ENCODE measurements at regions not wholly inside any gene's neighbourhood (a gene's known extent, or its start where the extent isn't known, plus 50 kb on each side); places are given as distances from the start of the nearest gene placed in this dataset.
A peak's percentile ranks its signal among the peaks of the same experiment; 100 is the strongest.

DNA sequence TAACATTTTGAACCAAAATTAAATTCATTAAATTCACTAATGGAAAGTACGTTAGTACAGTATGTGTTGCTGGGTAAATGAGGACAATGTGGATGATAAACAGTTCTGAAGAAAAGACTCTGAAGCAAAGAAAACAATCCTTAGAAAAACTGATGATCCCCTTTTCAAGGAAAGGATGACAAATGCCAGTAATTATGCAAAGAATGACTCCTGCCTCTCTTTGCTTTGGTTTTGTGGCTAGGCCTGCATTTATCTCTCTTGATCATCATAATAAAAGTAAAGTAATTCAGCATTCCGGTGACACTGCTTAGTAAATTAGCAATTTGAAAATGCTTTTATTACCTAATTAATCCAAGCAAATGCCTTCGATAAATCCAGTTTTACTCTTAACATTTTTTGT lies 652.2 kb upstream of the DIPK2B start:
- DNase-seq: peak; percentile 49

DNA sequence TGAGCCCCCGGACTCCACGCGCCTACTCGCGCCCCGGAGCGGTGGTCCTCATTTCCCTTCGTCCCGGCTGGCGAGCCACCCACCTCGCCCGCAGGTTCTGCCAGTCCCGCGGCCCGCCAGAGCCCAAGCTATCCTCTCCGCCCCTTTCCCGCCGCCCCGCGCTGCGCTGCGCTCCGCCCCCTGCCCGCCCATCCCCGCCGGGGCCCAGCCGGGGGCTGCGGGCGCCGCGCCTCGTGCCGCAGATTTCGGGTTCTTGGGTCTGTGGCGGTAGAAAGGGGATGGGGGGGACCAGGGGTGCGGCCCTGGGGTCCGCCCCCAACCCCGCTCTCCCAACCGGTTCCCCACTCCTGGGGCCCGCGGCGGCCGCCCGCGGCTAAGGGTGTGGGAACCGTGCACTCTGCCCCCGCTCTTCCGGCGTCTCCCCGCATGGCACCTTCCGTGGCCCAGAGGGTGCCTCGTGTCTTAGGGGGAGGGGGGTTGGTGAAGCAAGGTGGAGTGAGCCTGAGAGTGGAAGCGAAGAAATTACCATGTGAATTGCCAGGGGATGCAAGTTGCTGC lies 650.8 kb upstream of the DIPK2B start:
- no peak for DNase-seq

DNA sequence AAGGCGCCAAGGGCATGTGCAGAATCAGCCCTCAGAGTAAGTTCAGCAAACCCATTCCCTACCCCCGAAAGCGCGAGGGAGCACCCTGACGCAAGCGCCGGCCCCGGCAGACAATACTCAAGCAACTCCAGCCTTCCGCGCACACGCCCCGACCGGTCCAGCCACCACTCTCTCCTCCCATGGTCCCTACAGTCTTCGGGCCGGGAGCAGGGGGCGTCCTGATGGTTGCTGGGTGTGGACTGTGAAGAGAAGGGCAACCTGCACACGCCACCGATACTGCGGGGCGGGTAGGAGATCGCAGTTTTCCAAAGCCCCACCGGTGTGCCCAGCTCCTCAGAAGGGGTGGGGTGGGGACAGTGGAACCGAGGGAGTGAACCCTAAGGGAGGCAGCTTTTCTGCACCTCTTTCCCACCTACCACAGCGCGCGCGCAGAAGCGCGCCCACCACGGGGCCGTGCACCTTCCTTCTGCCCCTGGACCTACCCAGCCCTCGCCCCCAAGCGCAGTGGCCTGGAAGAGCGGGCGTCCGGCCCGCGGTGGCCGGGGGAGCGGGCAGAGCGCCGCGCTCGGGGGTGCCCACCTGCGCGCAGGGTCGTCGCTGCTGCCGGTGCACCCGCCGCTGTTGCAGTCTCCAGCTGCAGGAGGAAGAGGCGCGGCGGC lies 650.2 kb upstream of the DIPK2B start:
- peak; percentile 31 for DNase-seq

DNA sequence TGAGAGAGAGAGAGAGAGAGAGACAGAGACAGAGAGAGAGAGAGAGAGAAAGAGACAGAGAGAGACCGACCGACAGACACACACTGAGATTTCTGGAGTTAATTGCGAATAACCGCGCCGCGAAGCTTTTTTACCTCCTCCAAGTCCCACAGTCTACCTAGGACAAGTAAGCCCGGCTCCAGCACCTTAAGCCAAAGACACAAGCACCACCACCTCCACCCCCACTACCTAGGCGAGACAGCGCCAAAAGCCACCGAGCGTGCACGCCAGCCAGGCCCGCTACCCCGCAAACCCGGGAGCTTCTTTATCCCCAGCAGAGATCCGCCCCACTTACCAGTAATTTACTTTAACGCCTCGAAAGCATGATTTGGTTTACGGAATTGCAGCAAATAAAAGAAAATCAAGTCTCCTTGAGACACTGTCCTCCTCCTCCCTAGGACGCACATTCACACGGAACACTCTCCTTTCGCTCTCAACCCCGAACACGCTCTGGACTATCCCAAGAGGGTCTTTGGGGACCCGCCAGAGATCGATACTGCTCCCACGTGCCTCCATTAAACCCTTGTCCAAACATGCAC lies 649.6 kb upstream of the DIPK2B start:
- no peak for DNase-seq

DNA sequence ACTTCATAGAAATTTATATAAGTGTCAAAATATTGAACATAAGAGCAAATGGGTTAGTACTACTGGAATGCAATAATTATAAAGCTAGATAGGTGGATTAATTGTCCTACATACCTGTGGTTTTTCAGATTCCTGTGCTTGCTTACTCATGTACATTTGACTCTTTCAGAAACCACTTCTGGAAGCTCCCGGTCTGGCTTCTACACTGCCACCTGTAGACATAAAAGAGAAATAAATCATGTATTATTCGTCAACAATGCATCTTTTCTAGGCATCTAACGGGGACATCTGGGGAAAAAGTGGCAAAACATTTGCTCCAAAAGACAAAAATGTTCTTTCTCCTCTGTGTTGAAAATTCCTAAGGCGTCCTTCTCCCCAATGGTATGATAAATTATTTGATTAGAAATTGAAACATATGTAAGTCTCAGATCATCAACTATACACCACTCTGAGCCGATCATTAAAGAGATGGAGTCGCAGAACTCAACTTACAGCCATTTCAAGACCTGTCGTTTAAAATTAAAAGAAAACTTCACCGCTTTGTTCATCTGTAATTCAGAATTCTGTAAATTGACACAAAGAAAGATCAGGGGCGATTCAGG lies 648.7 kb upstream of the DIPK2B start:
- peak; percentile 90 for DNase-seq

DNA sequence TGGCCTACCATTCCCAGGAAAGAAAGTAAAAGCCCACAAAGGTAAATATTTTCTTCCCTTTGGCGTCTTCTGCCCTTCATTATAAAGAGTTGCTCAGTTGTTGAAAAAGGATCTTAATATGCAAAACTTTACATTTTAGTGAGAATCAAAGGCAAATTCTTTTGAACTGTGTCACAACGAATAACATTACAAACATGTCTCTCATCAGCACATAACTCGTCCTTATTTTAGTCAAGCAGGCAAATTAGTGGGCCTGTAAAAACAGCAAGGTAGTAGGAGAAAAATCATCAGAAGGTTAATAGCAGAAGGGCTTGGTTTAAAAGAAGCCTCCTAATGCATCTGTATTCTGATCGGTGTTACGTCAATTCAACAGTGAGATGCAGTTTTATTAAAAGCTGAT lies 647.3 kb upstream of the DIPK2B start:
- DNase-seq: peak; percentile 29

DNA sequence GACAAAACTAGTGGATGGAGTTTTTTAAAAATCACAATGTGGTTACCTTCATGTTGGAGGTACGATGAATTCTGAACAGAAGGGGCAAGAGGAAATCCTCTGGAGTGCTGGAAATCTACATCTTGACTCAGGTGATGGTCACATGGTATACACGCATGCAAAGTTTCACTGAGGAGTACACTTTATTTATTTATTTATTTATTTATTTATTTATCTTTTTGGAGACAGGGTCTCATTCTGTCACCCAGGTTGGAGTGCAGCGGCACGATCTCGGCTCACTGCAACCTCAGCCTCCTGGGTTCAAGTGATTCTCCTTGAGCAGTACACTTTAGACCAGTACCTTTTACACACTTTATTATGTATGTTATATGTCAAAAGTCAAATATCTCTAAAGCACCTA lies 645.7 kb upstream of the DIPK2B start:
- no peak for DNase-seq

DNA sequence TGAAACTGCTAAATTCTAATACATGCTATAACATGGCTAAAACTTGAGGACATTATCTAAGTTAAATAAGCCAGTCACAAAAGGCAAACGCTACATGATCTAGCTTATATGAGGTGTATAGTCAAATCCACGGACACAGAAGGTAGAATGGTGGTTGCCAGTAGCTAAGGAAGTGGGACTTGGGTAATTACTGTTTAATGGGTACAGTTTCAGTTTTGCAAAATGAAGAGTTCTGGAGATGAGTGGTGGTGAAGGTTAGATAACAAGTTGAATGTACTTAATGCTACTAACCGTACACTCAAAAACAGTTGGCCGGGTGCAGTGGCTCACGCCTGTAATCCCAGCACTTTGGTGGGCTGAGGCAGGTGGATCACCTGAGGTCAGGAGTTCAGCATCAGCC lies 644.5 kb upstream of the DIPK2B start:
- no peak for DNase-seq

DNA sequence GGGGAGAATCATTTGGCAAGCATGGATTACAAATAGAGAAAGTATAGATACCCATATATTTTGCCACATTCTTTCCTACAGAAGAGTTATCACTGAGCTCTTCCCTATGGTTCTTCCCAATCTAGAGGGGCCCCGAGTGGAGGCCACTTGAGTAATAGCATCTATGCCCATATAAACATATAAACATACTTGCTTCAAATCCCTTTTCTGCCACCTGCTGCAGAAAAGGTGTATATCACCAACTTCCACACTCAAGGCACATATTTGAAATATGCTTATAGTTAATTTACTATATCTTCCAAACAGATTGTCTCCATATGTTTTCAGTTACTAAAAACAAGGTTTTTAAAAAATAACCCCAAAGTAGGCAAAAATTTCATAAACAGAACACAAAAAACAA lies 642.8 kb upstream of the DIPK2B start:
- no peak for DNase-seq

DNA sequence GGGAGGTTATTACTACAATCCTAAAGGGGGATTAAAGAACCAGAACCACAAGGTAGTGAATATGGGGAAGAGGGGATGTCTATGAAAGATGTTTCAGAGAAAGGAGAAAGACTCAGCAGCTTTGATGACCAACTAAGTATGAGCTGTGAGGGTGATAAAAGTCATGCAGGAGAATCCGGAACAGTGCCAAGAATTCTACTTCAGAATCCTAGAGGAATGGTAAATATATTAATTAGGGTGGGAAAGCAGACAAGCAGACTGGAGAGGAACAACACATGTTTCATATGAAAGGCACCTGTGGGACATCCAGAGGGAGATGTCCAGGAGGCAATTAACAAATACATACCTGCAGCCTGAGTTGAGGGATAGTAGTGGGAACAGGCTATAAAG lies 642.2 kb upstream of the DIPK2B start:
- DNase-seq: no peak

DNA sequence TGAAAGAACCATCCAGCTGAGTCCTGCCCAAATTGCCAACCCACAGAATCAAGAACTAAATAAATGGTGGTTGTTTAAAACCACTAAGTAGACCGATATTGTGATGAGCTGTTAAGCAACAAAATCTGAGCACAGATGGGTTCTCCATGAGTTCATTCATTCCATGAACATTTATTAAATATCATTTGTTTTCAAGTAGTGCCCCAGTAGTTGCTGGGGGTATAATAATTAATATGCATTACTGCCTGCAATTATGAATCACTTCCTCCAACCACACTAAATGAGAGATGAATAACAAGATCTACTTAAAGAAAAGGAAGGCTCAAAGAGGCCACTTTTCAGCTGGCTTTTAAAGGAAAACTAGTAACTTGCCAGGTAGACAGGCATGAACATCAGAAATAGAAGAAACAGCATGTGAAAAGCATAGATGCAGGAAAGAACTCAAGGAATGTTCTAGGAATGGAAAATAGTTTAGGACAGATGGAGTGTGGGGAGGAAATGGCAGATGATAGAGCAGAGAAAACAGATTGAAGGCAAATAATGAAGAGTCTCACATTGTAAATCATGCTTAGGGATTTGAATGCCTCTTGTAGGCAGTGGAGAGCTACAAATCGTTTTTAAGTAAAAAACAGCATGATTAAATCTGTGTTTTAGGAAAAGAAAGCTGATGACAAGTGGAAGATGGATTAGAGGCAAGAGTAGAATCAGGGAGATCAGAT lies 641.7 kb upstream of the DIPK2B start:
- peak; percentile 67 for DNase-seq

DNA sequence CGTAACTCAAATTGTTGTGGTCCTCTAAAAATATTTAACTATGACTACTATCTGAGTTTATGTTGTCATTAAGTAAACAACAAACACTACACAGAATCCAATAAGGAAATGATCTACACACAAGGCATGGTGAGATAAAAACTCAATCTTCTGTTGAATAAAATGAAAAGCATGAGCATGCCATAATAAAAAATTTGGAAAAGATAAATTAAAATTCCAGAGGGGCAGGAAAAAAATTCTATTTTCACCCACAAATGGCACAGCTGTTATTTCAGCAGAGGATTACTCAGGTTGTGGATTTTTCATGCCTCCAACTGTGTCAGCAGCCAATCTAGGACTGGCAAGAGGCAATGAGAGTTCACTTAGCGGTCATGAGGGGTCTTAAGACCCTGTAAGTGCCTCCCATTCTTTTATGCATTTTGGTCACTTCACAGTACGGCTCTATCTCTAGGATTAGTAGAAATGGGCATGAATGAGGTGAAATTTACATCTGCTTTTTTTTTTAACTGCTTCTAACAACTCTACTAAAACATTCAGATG lies 639.8 kb upstream of the DIPK2B start:
- DNase-seq: no peak

DNA sequence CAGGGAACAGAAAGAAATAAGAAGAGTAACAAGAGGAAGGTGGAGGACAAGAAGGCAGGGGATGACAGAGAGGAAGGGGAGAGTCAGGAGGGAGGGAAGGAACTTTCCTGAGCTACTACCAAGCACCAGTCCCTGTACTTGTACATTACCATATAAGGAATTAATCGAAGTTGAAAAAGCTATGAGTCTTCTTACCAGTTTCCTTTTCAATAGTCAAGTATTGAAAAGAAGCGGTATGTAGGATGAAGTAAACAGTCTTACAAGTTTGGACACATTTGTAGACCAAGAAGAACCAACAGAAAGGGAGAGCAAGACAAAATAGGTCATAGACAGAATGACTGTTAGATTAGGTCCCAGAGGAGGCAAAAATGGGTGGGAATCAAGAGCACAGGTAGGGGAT lies 629.7 kb upstream of the DIPK2B start:
- no peak for DNase-seq

DNA sequence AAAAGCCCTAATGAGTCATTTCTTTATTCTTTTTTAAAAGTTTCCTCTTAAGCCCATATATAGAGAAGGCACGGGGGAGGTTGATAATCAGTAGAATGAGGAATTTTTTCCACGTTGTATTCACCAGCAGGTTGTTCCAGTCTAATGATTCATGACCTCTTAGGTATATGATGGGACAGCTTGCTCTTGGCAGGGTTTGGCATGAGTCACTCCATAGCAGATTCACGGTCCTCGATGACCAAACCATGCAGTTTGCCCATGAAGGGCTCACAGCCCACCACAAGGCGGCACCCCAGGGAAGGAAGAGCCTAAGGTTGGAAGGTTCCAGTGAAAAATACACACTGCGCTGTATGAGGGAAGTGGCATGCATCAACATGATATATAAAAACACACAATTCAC lies 623.8 kb upstream of the DIPK2B start:
- peak; percentile 92 for DNase-seq

DNA sequence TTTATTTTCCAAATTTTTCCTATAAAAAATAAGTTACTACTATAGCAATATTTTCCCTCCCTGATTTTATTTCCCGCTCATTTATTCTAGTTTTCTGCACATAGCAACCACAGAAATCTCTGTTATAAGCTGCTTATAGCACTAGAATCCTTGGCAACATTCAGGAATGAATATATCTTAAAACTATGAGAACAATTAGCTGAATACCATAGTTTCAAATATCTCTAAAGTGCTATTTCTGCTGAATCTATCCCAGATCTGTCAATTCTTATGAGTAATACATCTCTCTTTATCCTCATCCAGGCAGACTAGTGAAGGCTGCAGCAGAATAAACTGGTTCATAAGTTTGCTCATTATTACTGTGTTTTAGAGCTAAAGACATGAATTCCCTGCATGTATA lies 622.9 kb upstream of the DIPK2B start:
- DNase-seq: peak; percentile 63

DNA sequence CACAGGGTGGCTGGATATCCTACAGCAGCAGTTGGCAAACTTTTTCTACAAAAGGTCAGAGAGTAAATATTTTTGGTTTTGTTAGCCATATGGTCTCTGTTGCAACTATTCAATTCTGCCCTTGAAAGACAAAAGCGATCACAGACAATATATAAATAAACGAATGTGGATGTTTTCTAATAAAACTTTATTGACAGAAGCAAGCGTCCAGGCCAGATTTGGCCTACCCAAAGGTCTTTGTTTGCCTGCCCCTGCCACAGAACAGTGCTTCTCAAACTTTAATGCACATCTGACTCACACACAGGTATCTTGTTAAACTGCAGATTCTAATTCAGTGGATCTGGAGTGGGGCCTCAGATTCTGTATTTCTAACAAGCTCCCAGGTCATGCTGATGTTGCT lies 621.4 kb upstream of the DIPK2B start:
- DNase-seq: no peak

DNA sequence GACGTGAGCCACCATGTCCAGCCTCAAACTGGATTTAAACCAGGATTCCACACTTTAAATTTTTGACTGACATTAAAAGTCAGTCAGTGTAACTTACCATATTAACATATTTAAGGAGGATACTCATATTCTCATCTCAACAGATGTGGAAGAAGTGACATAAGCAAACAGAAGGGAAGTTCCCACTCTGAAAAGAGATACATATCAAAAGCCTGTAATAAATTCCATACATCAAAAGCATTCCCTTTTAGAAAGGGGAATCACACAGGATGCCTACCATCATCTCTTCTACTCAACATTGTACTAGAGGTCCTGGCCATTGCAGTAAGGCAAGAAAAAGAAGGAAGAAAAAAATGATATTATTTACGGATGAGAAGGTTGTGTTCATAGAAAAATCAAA lies 618.2 kb upstream of the DIPK2B start:
- DNase-seq: no peak

DNA sequence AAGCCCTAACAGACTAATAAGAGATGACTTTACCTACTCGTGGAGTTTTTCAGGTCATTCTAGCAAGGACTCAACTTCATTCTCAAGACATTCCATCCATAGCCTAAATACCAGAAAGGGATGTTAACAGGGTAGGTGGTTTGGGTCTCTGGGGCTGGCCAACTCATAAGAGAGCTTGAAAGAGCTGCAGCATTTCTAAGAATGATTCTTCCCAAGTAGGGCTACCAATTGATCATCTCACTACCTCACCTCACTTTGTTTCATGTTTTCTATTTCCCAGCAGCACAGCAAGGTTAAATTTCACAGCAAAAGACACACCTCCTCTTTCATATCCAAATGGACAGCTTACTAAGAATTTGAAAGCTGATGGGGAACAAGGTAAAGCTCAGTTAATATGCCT lies 614.8 kb upstream of the DIPK2B start:
- DNase-seq: peak; percentile 31

DNA sequence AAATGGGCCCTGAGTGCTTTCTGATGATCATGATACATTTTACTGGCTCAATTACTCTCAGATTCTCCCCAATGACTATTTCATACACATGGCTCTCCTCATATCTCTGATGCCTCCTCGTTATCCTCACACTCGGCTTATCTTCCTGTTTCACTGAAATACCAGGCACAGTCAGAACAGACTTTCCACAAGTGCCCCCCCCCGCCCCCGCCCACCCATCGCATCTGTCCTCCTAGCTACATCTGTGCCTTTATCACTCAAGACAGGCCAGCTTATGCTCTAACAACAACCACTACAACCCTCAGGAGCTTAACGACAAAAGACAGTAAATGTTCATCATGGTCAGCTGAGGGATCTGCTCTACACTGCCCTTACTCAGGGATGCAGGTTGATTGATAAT lies 610.6 kb upstream of the DIPK2B start:
- DNase-seq: no peak

DNA sequence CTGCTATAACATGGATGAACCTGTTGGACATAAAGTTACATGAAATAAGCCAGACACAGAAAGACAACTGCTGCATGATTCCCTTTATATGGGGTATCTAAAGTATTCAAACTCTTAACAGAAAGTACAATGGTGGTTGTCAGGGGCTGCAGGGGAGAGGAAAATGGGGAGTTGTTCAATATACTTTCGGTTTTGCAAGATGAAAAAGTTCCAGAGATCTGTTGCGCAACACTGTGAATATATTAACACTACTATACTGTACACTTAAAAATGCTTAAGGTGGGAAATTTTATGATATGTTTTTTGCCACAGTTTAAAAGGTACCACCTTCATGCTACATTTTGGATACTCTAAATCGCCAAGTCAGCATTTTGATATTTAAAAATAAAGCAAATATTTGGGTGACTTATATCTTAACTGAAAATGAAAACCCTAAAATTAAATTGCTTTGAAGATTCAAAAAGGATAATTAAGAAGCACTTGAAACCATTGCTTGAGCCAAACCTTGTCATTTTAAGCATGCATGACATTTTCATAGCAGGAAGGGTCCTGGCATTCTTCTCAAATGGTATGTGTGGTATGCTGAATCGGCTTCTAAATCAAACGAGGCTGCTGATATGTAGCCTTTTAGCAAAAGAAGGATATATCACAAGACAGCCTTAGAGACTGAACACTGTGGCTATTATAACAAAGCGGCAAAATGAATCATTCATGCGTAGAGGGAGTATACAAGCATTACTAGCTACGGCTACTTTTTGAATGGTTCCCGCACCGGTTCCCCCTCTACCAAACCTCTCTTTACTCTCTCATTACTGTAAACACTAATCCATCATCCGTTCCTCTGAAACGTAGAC lies 607.1 kb upstream of the DIPK2B start:
- peak; percentile 81 for DNase-seq

DNA sequence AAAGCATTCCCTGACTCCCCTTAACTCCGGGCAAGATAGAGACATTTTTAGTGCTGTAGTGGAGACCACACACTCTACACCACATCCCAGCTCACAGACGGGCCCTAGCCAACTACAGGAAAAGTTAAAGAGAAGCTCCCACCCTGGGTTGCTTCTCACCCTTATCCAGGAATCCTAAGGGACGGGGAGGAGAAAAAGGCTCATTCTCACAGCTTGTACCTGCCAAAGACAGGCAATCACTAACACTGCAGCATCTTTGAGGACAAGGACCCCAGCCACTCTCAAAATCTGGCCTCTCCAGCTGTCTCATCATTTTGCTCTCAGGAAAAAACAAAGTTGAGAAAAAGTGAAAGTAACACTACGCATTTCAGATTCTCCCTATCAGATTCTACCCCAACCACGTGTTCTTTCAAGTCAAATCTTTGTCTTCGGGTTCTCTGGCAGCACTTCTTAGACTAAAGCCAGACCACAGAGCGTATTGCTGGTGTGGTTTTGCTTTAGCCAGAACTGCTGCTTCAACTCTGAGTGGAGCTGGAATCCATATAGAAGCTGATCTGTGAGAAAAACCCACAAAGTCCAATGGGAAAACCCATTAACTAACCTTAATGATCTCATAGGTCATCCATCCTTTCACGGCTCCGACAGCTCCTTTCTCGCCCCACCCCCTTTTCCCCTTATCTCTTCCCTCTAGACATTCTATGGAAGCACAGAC lies 605.9 kb upstream of the DIPK2B start:
- peak; percentile 96 for DNase-seq

DNA sequence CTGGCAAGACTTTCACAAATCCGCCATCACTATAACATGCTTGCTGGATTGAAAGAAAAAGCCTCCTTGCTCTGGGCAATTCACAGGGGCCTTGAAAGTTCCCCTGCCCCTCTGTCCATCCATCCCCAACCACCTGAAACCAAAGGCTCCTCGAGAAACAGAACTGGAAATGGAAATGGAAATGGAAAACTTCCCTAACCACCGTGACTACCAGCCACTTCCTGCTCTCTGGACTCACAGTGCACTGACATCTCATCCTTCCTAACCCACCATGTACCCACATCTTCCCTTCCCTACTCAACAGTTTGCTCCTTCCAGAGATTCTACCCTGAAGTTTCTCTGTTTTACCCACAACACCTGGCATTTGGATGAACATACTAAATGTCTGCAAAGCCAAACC lies 603.6 kb upstream of the DIPK2B start:
- no peak for DNase-seq
